Progenitor cell of endocrine pancreas (in vitro differentiated cells): ENCODE measurements at regions not wholly inside any gene's neighbourhood (a gene's known extent, or its start where the extent isn't known, plus 50 kb on each side); places are given as distances from the start of the nearest gene placed in this dataset.

Experiments
- DNase-seq: peaks from one replicate; pipeline ENCODE4 v3.0.0; 2021; ENCODE audit warnings: low spot score; ENCODE audit not compliant: unreplicated experiment
- H3K27ac Mint-ChIP-seq: 2 replicates; pipeline ENCODE4 v1.8.0; 2021; ENCODE audit warnings: mild to moderate bottlenecking, moderate library complexity, mixed read lengths
- H3K27me3 Mint-ChIP-seq: 2 replicates; pipeline ENCODE4 v1.8.0; 2021; ENCODE audit warnings: mixed read lengths
- H3K36me3 Mint-ChIP-seq: 2 replicates; pipeline ENCODE4 v1.8.0; 2022; ENCODE audit warnings: mixed read lengths; ENCODE audit not compliant: insufficient read depth
- H3K4me1 Mint-ChIP-seq: 2 replicates; pipeline ENCODE4 v1.8.0; 2021; ENCODE audit warnings: low read depth, mixed read lengths
- H3K4me3 Mint-ChIP-seq: 2 replicates; pipeline ENCODE4 v1.8.0; 2021; ENCODE audit warnings: low read depth, mild to moderate bottlenecking, moderate library complexity, mixed read lengths
- H3K9me3 Mint-ChIP-seq: 2 replicates; pipeline ENCODE4 v1.8.0; 2021; ENCODE audit warnings: low read depth, mixed read lengths
- TF ChIP-seq, protein P1 (sequence below): fragments of 200-600 bp; sonication (generic); IDR thresholded peaks from one replicate; pipeline ENCODE4 v1.5.0; 2021; ENCODE audit warnings: antibody characterized with exemption, mild to moderate bottlenecking; ENCODE audit not compliant: unreplicated experiment

DNA sequence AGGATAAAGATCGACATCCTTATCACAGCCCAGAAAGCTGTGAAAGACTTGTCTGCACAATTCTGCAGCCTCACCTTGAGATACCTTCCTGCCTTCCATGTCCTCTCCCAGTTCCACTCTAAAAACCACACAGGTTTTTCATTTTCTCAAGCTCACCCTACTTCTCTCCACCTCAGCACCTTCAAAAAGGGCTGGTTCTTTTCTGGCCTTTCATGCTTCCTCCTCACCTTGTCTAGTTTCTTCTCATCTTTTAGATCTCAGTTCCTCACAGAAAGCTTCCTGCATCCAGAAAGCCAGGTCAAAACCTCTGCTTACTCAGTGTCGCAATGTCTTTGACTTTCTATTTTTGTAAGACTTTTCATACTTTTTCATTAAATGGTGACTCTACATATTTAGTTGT is 140.2 kb upstream of the STT3B start:
- Mint-ChIP-seq H3K9me3 (peaks cover 1% of the 10 kb centered on the region), H3K4me3 (no peak overlapping the region), H3K27ac (no peak overlapping the region), H3K27me3 (peaks cover 11% of the 10 kb centered on the region), H3K4me1 (no peaks in the 10 kb centered on the region), H3K36me3 (no peaks in the 10 kb centered on the region)
- TF ChIP-seq, protein P1, sequence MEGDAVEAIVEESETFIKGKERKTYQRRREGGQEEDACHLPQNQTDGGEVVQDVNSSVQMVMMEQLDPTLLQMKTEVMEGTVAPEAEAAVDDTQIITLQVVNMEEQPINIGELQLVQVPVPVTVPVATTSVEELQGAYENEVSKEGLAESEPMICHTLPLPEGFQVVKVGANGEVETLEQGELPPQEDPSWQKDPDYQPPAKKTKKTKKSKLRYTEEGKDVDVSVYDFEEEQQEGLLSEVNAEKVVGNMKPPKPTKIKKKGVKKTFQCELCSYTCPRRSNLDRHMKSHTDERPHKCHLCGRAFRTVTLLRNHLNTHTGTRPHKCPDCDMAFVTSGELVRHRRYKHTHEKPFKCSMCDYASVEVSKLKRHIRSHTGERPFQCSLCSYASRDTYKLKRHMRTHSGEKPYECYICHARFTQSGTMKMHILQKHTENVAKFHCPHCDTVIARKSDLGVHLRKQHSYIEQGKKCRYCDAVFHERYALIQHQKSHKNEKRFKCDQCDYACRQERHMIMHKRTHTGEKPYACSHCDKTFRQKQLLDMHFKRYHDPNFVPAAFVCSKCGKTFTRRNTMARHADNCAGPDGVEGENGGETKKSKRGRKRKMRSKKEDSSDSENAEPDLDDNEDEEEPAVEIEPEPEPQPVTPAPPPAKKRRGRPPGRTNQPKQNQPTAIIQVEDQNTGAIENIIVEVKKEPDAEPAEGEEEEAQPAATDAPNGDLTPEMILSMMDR: no peak
- no peak for DNase-seq

GRCh38 chr3:31399271-31399670 is 133.5 kb upstream of the STT3B start:
- Mint-ChIP-seq H3K9me3 (peaks cover 7% of the 10 kb centered on the region), H3K4me3 (no peak overlapping the region), H3K27me3 (no peaks in the 10 kb centered on the region), H3K4me1 (no peaks in the 10 kb centered on the region), H3K27ac (no peak overlapping the region), H3K36me3 (no peaks in the 10 kb centered on the region)
- TF ChIP-seq, protein P1: no peak
- DNase-seq: no peak

DNA sequence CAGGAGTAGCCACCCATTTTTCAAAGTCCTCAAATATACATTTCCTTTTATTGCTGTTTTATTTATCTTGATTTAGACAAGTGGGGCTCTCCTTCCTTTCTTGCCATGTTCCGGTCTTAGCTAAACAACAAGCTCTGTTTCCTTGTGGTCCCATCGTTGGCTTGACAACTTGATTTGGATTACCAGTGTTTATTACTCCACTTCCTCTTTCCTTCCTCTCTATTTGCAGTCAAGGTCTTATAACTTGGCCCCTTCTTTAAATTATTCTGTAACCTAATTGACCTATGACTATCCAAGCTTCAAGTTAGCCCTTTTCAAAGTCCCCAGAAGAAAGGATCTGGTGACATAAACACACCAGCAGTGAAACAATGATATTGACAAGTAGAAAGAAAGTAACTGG is 130.6 kb upstream of the STT3B start:
- DNase-seq: no peak
- TF ChIP-seq, protein P1: no peak
- H3K27ac Mint-ChIP-seq: no peak overlapping the region
- H3K4me3 Mint-ChIP-seq: no peak overlapping the region
- no peaks in the 10 kb centered on the region for H3K27me3 Mint-ChIP-seq
- H3K36me3 Mint-ChIP-seq: no peaks in the 10 kb centered on the region
- peaks cover 7% of the 10 kb centered on the region for H3K9me3 Mint-ChIP-seq
- H3K4me1 Mint-ChIP-seq: peaks cover 2% of the 10 kb centered on the region

- no peak for DNase-seq
- TF ChIP-seq, protein P1: no peak
- peaks cover 2% of the 10 kb centered on the region for H3K4me1 Mint-ChIP-seq
- H3K9me3 Mint-ChIP-seq: peaks cover 7% of the 10 kb centered on the region
- no peak overlapping the region for H3K27ac Mint-ChIP-seq
- no peak overlapping the region for H3K4me3 Mint-ChIP-seq
- no peaks in the 10 kb centered on the region for H3K36me3 Mint-ChIP-seq
- no peaks in the 10 kb centered on the region for H3K27me3 Mint-ChIP-seq
Observed at GRCh38 chr3:31403197-31403596, 129.5 kb upstream of the STT3B start.

GRCh38 chr3:31404871-31405270 is 127.9 kb upstream of the STT3B start:
- peaks cover 7% of the 10 kb centered on the region for H3K9me3 Mint-ChIP-seq
- no peak overlapping the region for H3K27ac Mint-ChIP-seq
- H3K4me1 Mint-ChIP-seq: peaks cover 2% of the 10 kb centered on the region
- H3K36me3 Mint-ChIP-seq: no peaks in the 10 kb centered on the region
- TF ChIP-seq, protein P1: no peak
- DNase-seq: no peak
- no peaks in the 10 kb centered on the region for H3K27me3 Mint-ChIP-seq
- no peak overlapping the region for H3K4me3 Mint-ChIP-seq
